ENCODE measurements at regions not wholly inside any gene's neighbourhood (a gene's known extent, or its start where the extent isn't known, plus 50 kb on each side); places are given as distances from the start of the nearest gene placed in this dataset.

- TF ChIP-seq CTCF (IDR thresholded peaks at IDR 0.05; ENCODE audit: low read length): no peak
- no peak for TF ChIP-seq EZH2 (optimal IDR thresholded peaks at IDR 0.05; ENCODE audit: low read depth, low read length)
- TF ChIP-seq EZH2phosphoT487 (IDR thresholded peaks at IDR 0.05; ENCODE audit: low read length): no peak
Measured at GRCh38 chr2:236663287-236664101, 93.9 kb downstream of the ACKR3 start.
